H9 (cell line): ENCODE measurements at regions not wholly inside any gene's neighbourhood (a gene's known extent, or its start where the extent isn't known, plus 50 kb on each side); places are given as distances from the start of the nearest gene placed in this dataset.

Source experiments
- DNase-seq: peaks from one replicate; pipeline ENCODE4 v3.0.0-alpha.2; 2017
- H2AFZ ChIP-seq: one replicate; pipeline ENCODE4 v1.6.1; 2013; ENCODE audit warnings: mild to moderate bottlenecking, low read length, control low read depth, moderate library complexity
- H2AK5ac ChIP-seq: 2 replicates; pipeline ENCODE4 v1.6.1; 2013; ENCODE audit warnings: low read length, control low read depth, mixed read lengths; ENCODE audit not compliant: insufficient read length
- H2BK120ac ChIP-seq: one replicate; pipeline ENCODE4 v1.6.1; 2013; ENCODE audit warnings: low read depth, mild to moderate bottlenecking, low read length, control low read depth, inconsistent platforms; ENCODE audit not compliant: poor library complexity, severe bottlenecking
- H2BK12ac ChIP-seq: 2 replicates; pipeline ENCODE4 v1.6.1; 2013; ENCODE audit warnings: low read length, control low read depth, mixed read lengths, low read depth; ENCODE audit not compliant: insufficient read length
- H2BK15ac ChIP-seq: 2 replicates; pipeline ENCODE4 v1.6.1; 2013; ENCODE audit warnings: low read depth, low read length, control low read depth
- H2BK20ac ChIP-seq: one replicate; pipeline ENCODE4 v1.6.1; 2013; ENCODE audit warnings: low read depth, mild to moderate bottlenecking, low read length, control low read depth, inconsistent platforms; ENCODE audit not compliant: poor library complexity, severe bottlenecking
- H2BK5ac ChIP-seq: 2 replicates; pipeline ENCODE4 v1.6.1; 2013; ENCODE audit warnings: low read length, control low read depth, mixed read lengths; ENCODE audit not compliant: insufficient read length
- H3K14ac ChIP-seq: 2 replicates; pipeline ENCODE4 v1.6.1; 2013; ENCODE audit warnings: low read length, control low read depth; ENCODE audit not compliant: insufficient read depth
- H3K18ac ChIP-seq: 2 replicates; pipeline ENCODE4 v1.6.1; 2013; ENCODE audit warnings: low read depth, mild to moderate bottlenecking, mixed read lengths, low read length, control low read depth; ENCODE audit not compliant: insufficient read length
- H3K23ac ChIP-seq: 2 replicates; pipeline ENCODE4 v1.6.1; 2013; ENCODE audit warnings: low read length, control low read depth, mixed read lengths, low read depth; ENCODE audit not compliant: insufficient read length
- H3K23me2 ChIP-seq: 2 replicates; pipeline ENCODE4 v1.6.1; 2013; ENCODE audit warnings: low read depth, mild to moderate bottlenecking, mixed read lengths, low read length, control low read depth; ENCODE audit not compliant: insufficient read length, poor library complexity, severe bottlenecking
- H3K27ac ChIP-seq: 2 replicates; pipeline ENCODE4 v1.5.1; 2013; ENCODE audit warnings: low read length, control low read depth, mixed read lengths, low read depth; ENCODE audit not compliant: insufficient read length
- H3K27me3 ChIP-seq: 2 replicates; pipeline ENCODE4 v1.6.1; 2013; ENCODE audit warnings: low read length, control low read depth, inconsistent platforms; ENCODE audit not compliant: insufficient read depth
- H3K4ac ChIP-seq: 2 replicates; pipeline ENCODE4 v1.6.1; 2013; ENCODE audit warnings: low read depth, mild to moderate bottlenecking, control low read depth, inconsistent platforms, low read length, moderate library complexity
- H3K4me1 ChIP-seq: 2 replicates; pipeline ENCODE4 v1.6.1; 2013; ENCODE audit warnings: low read length, control low read depth, inconsistent platforms; ENCODE audit not compliant: insufficient read depth
- H3K4me2 ChIP-seq: 2 replicates; pipeline ENCODE4 v1.6.1; 2013; ENCODE audit warnings: low read length, control low read depth, mixed read lengths; ENCODE audit not compliant: insufficient read length, insufficient read depth
- H3K56ac ChIP-seq: 2 replicates; pipeline ENCODE4 v1.6.1; 2013; ENCODE audit warnings: low read depth, mild to moderate bottlenecking, mixed read lengths, low read length, control low read depth; ENCODE audit not compliant: insufficient read length
- H3K79me1 ChIP-seq: 2 replicates; pipeline ENCODE4 v1.6.1; 2013; ENCODE audit warnings: low read depth, mild to moderate bottlenecking, moderate library complexity, low read length, control low read depth, inconsistent platforms; ENCODE audit not compliant: insufficient read depth, poor library complexity, severe bottlenecking
- H3K79me2 ChIP-seq: 2 replicates; pipeline ENCODE4 v1.6.1; 2013; ENCODE audit warnings: low read length, control low read depth, inconsistent platforms; ENCODE audit not compliant: insufficient read depth
- H3K9ac ChIP-seq: 2 replicates; pipeline ENCODE4 v1.6.1; 2013; ENCODE audit warnings: low read length, control low read depth, mixed read lengths; ENCODE audit not compliant: insufficient read length; ENCODE audit errors: extremely low read depth
- H3K9me3 ChIP-seq: one replicate; pipeline ENCODE4 v1.6.1; 2013; ENCODE audit warnings: low read depth, low read length, inconsistent platforms; ENCODE audit not compliant: control insufficient read depth
- H3T11ph ChIP-seq: one replicate; pipeline ENCODE4 v1.6.1; 2013; ENCODE audit warnings: mild to moderate bottlenecking, low read length, control low read depth, inconsistent platforms
- H4K20me1 ChIP-seq: one replicate; pipeline ENCODE4 v1.6.1; 2013; ENCODE audit not compliant: control insufficient read depth, insufficient read length, insufficient read depth
- H4K5ac ChIP-seq: 2 replicates; pipeline ENCODE4 v1.6.1; 2013; ENCODE audit warnings: low read depth, mild to moderate bottlenecking, mixed read lengths, low read length, control low read depth; ENCODE audit not compliant: insufficient read length
- H4K8ac ChIP-seq: replicated peaks from 2 replicates; pipeline ENCODE4 v1.6.1; 2013; ENCODE audit warnings: low read length, control low read depth, mixed read lengths, low read depth; ENCODE audit not compliant: insufficient read length
- H4K91ac ChIP-seq: 2 replicates; pipeline ENCODE4 v1.6.1; 2013; ENCODE audit warnings: low read depth, mild to moderate bottlenecking, moderate library complexity, mixed read lengths, low read length, control low read depth; ENCODE audit not compliant: insufficient read length
- H3K27ac Mint-ChIP-seq, 3 experiments: 2 replicates in 2 of 3; 3 replicates in 1 of 3; pipeline ENCODE4 v1.8.0; 2020 to 2021; ENCODE audit warnings: mixed read lengths in 3 of 3, mild to moderate bottlenecking in 1 of 3, moderate library complexity in 1 of 3
- H3K27me3 Mint-ChIP-seq: 2 replicates; pipeline ENCODE4 v1.8.0; 2021; ENCODE audit warnings: low read depth, mild to moderate bottlenecking, moderate library complexity, mixed read lengths
- H3K36me3 Mint-ChIP-seq, 3 experiments: 2 replicates in 2 of 3; 3 replicates in 1 of 3; pipeline ENCODE4 v1.8.0; 2020 to 2021; ENCODE audit warnings: low read depth in 3 of 3, mixed read lengths in 3 of 3; ENCODE audit not compliant: insufficient read depth in 1 of 3
- H3K4me1 Mint-ChIP-seq, 2 experiments: 2 replicates each; pipeline ENCODE4 v1.8.0; 2020; ENCODE audit warnings: mixed read lengths in 2 of 2
- H3K4me3 Mint-ChIP-seq, 2 experiments: 2 replicates in 1 of 2; 3 replicates in 1 of 2; pipeline ENCODE4 v1.8.0; 2020 to 2021; ENCODE audit warnings: mild to moderate bottlenecking in 2 of 2, mixed read lengths in 2 of 2, moderate library complexity in 1 of 2
- H3K9me3 Mint-ChIP-seq, 2 experiments: 2 replicates in 1 of 2; 3 replicates in 1 of 2; pipeline ENCODE4 v1.8.0; 2020; ENCODE audit warnings: mild to moderate bottlenecking in 2 of 2, mixed read lengths in 2 of 2, moderate library complexity in 1 of 2
- CTCF ChIP-seq: fragments of 200-600 bp; sonication (generic); conservative IDR thresholded peaks from 3 replicates; pipeline ENCODE4 v1.8.0; 2021; ENCODE audit warnings: antibody characterized with exemption, mild to moderate bottlenecking
- WGBS: extraction: QIAGEN DNeasy Blood & Tissue Kit; methylation state at CpG from one replicate; pipeline ENCODE4 v1.1.7; 2013; ENCODE audit warnings: missing lambda C conversion rate, low lambda C conversion rate, mixed read lengths; ENCODE audit not compliant: insufficient read length; ENCODE audit errors: extremely low coverage; 5-methylcytosine and 5-hydroxymethylcytosine counted together

- Mint-ChIP-seq H3K4me1 (peaks cover 10 to 11% of the 10 kb centered on the region in 2 experiments), H3K9me3 (peaks cover 0 to 4% of the 10 kb centered on the region in 2 experiments; a peak in 2 of 5 replicates), H3K27me3 (no peaks in the 10 kb centered on the region), H3K4me3 (no peak overlapping the region), H3K36me3 (peaks cover 0 to 5% (median 0%) of the 10 kb centered on the region in 3 experiments; a peak in 2 of 7 replicates), H3K27ac (no peak overlapping the region)
- Histone ChIP-seq H3K56ac (no peak overlapping the region), H2BK15ac (no peak overlapping the region), H3K14ac (no peak overlapping the region), H2AK5ac (no peak overlapping the region), H3K79me2 (no peaks in the 10 kb centered on the region), H3K4me2 (no peak overlapping the region), H2AFZ (no peak overlapping the region), H4K5ac (no peak overlapping the region), H3K18ac (no peak overlapping the region), H4K20me1 (no peaks in the 10 kb centered on the region), H3K9me3 (no peaks in the 10 kb centered on the region), H2BK12ac (no peak overlapping the region), H2BK120ac (no peak overlapping the region), H3K4ac (no peak overlapping the region), H3K23me2 (no peaks in the 10 kb centered on the region), H3T11ph (no peak overlapping the region), H2BK5ac (no peak overlapping the region), H3K9ac (no peak overlapping the region), H4K91ac (no peak overlapping the region), H4K8ac (no peak overlapping the region), H2BK20ac (no peak overlapping the region), H3K23ac (no peak overlapping the region), H3K4me1 (no peaks in the 10 kb centered on the region), H3K27me3 (no peaks in the 10 kb centered on the region), H3K79me1 (no peaks in the 10 kb centered on the region), H3K27ac (no peak overlapping the region)
- TF ChIP-seq CTCF, result no peak
- DNase-seq, result no peak
- no CpG with 5 or more reads among the region's 7 CpGs for WGBS
Measured at GRCh38 chr13:105537113-105537512, 998.3 kb downstream of the EFNB2 start.
